Retina (tissue), 1 donor: ENCODE measurements at regions not wholly inside any gene's neighbourhood (a gene's known extent, or its start where the extent isn't known, plus 50 kb on each side); places are given as distances from the start of the nearest gene placed in this dataset.
"Not testable (repeated sequence)": the region's sequence is repeated elsewhere in the genome, so short reads cannot be mapped to it uniquely, and the experiment has no call there.

Experiments used
- DNase-seq: peaks from one replicate; pipeline ENCODE4 v3.0.0-alpha.2; 2016

DNA sequence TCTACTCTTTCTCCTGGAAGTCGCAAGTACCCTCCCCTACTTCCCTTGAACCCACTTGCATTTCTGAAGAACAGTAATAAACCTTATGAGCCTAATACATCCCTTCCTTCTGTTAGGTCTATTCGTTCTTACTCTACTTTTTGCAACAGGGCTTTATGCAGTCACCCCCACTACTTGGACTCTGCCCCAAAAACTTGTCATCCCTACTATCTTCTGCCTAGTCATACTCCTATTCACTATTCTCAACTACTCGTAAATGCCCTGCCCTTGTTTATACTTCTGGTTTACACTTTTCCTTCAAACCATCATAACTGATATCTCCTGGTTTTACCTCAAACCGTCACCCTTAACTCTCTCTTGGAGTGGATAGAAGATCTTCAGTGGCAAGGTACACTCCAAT is 55.2 kb upstream of the SLIT2 start:
- no peak for DNase-seq

DNA sequence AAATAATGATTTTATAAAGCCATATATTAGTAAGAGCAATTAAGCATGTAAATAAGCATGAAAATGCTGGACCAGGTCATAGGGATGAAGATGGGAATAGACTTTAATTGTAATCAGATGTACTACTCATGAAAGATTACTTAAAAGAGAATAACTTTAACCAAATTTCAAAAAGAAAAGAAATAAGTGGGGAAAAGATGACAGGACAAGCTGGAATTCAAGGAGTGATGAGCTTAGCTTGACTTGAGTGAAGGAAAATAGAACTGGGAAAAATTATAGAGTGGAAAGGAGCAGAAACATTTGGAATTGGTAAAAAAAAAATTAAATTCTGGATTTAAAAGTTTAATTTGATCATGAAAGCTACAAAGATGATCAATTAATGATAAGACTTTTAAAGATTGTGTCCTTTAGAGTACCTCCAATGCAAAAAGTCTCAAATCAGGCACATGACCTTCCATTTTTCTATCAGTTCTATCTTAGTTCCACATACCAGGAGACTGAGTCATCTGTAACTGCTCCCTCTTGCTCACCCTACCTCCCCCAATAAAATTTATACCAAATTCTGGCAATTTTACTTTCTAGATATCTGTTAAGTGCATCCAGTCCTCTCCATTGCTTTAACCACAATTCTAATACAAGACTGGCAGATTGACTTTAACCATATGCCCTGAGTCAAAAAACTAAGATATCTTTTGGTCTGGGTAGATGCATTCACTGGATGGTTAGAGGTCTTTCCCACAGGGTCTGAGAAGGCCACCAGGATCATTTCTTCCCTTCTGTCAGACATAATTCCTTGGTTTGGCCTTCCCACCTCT is 56.4 kb upstream of the SLIT2 start:
- DNase-seq, result no peak

DNA sequence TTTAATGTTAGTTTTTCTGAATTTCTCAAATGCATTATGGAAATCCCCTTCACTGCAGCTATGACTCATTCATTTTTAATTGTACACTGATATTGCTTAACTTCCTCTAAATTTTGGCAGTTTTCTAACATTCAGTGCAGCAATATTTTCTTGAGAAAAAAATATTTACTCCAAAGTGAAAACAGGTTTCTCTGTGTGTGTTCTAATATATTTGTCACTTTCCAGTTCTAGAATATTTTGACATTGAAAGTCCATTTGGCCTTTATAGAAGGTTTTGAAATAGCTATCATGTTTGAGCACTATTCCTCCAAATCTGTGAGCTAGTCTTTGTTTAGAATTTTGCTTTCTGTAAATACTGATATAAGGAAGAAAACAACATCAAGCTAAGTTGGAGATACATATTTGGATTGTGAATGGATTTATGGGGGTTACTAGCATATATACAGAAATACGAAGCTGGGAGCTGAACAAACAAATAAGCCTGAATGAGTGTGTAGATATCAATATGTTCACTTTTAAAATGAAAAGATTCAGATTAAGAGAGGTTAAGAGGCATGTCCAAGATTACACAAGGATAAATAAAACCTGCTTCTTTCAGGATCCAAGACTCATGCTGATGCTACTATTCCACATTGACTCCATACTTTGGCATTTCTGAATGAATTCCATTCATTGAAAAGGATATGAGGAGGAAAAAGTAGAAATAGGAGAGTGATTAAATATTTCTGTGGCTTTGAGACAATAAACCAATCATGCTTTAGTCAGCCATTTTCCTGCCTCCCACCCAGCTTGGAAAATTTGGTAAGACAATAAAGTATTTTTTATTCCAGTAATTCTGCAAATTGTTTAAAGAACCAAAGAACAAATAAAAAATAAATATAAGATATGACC is 57.3 kb upstream of the SLIT2 start:
- no peak for DNase-seq

DNA sequence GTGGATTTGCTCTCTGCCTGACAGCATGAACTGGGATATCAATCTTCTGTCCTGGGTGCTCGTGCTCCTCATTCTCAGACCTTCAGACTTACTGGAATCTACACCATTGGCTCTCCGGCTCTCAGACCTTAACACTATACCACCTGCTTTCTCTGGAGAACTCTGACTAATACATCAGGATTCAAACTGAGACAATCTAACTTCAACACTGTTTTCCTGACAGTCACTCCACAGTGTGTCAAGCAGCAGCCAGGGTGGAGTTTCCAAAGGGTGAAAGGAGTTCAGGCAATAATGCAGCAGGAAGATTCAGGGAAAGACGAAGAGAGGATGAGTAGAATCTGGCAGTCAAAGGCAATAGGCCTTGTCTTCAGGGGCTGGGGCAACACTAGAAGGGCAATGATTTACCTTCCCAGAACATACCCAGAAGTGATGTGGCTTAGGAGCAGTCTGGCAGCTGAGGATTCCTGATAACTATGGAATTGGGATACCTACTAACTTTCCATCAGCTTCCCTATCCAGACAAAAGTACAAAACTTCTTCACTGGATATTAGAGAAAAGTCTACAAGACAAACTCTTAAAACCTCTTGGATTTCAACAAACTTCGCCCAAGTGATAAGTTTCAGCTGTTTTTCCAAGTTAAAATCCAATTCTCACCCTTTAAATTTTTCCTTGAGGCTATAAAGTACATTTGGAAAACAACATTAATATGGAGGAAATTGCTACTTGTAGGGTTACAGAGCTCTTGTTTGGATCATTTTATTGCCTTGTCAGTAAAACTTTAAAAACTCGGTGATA is 58.4 kb upstream of the SLIT2 start:
- DNase-seq, result no peak

DNA sequence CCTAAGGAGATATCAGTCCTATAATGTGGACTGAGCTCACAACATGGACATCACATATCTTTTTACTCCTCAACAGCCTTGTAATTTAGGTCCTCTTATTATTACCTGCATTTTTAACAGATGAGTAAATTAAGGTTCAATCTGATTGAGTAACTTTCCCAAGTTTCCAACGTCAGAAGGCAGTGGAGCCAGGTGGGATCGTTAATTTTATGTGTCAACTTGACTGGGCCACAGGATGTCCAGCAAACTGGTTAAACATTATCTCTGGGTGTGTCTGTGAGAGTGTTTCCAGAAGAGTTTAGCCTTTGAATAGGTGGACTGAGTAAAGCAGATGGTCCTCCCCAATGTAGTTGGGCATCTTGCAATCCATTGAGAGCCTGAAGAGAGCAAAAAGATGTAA is 59.0 kb upstream of the SLIT2 start:
- no peak for DNase-seq

DNA sequence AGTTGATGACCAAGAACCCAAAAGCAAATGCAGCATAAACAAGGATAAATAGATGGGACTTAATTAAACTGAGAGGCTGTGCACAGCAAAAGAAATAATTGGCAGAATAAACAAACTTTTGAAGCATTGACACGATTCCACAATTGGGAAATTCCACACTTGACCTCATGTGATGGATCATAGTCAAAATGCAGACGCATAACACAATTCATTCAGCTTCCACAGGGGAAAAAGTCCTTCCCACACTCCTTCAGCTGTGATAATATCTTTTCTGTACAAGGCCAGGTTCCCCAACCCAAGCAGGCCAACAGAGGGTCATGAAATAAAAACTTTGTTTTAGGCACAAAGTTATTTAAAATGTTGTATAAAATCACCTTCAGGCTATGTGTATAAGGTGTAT is 66.6 kb upstream of the SLIT2 start:
- no peak for DNase-seq

DNA sequence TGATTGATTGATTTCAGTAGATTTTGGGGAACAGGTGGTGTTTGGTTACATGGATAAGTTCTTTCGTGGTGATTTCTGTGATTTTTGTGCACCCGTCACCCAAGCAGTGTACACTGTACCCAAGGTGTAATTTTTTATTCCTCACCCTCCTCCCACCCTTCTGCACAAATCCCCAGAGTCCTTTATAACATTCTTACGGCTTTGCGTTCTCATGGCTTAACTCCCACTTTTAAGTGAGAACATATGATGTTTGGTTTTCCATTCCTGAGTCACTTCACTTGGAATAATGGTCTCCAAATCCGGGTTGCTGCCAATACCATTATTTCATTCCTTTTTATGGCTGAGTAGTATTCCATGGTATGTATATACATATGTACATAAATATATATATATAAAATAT is 68.6 kb upstream of the SLIT2 start:
- DNase-seq, result not testable (repeated sequence)

DNA sequence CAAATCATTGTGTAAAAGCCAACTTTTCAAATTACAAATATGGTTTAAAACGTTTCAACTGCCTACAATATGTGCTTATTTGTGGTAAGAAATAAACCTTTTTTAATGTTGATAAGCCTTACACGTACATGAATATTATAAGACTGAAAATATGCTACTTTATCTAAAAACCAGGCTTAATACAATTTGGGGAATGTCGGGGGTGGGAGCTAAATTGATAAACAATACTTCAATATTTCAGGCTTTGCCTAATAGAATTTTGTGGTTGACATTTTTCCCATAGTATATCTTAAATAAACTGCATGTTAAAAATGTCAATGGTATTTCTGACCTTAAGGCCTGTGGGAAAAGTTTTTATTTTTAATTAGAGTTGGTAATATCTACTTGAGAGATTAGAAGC is 69.8 kb upstream of the SLIT2 start:
- no peak for DNase-seq

DNA sequence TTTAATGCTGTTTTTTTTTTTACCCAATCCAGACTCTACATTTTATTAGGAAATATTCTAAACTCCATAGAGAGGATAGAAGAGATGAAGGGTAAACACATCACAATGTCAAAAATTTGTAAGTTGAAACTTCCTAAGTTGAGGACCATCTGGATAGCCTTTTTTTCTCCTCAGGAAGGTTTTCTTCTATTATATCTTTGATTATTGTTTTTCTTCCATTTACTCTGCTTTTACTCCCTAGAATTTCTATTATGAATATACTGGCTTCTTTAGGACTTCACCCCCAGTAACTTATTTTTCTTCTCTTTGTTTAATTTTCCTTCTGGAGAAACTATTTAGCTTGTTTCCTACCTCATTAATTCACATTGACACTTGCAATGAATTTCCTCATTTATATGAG is 71.2 kb upstream of the SLIT2 start:
- no peak for DNase-seq

DNA sequence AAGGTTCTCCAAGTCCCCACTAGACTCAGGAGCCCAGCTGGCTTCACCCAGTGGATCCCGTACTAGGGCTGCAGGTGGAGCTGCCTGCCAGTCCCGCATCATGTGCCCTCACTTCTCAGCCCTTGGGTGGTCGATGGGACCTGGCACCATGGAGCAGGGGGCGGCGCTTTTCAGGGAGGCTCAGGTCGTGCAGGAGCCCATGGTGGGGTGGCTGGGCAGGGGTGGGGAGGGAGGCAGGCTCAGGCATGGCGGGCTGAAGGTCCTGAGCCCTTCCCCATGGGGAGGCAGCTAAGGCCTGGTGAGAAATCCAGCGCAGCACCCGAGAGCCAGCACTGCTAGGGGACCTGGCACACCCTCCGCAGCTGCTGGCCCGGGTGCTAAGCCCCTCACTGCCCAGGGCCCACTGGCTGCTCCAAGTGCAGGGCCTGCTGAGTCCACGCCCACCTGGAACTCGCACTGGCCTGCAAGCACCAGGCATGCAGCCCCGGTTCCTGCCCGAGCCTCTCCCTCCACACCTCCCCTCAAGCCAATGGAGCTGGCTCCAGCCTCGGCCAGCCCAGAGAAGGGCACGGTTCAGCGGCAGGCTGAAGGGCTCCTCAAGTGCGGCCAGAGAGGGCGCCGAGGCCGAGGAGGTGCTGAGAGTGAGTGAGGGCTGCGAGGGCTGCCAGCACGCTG is 72.7 kb upstream of the SLIT2 start:
- no peak for DNase-seq

DNA sequence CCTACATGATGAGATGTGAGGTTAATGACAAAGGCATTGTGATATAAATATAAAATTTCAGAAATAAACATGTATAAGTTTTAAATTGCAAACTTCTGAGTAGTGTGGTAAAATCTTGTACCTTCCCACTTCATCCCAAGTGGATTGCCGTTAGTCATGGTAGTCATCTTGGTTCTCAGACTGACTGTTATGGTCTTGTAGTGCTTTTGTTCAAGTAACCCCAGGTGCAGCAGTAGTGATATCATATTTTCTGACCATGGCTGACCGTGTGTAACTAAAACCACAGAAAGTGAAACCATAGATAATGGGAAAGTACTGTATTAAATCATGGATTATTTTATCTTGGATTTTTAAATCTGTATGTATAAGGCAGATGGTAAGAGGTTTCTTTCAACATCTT is 74.8 kb upstream of the SLIT2 start:
- no peak for DNase-seq

DNA sequence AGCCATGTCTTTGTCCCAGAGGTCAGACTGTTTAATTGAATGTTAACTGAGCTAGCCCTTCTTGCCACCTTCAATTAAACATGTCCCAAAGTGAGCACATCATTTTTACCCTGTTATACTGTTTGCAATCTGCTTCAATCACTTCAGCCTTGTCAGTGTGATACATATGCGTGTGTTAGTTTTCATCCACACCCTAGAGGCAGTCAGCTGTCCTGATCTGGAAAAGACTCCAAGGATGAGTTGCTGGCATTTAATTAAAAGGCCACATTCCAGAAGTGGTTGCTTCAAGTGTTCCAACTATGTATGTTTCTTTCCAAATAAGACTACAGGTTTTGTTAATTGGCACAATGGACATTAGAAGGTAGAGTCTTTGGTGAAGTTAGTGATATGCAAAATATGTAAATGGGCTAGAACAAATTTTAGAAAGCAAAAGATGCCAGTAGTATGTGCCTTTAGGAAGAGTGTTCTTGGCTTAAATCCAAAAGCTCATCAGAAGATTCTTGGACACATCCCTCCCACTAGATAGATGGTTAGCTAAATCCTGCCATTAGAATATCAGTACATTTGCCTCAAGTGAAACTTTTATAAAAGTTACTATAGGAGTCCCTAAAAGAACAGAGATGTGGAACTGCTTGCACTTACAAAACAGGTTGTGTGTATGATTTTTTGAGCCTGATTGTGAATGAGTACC is 79.5 kb upstream of the SLIT2 start:
- DNase-seq, result no peak

DNA sequence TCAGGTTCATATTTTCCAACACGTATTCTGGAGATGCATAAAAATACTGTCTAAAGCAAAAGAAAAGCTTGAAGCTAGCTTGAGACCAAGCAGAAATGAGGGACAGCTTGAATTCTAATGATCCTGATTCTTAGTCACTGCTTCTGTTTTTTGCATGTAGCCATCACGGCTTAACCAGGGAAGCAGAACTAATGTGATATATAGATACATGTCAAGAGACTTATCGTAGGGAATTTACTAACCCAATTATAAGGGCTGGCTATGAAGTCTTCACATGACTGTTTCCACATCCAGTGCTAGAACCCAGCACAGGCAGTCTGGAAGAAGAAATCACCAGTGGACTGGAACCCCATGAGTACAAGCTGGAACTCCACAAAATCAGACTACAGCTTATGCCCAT is 85.2 kb upstream of the SLIT2 start:
- no peak for DNase-seq

DNA sequence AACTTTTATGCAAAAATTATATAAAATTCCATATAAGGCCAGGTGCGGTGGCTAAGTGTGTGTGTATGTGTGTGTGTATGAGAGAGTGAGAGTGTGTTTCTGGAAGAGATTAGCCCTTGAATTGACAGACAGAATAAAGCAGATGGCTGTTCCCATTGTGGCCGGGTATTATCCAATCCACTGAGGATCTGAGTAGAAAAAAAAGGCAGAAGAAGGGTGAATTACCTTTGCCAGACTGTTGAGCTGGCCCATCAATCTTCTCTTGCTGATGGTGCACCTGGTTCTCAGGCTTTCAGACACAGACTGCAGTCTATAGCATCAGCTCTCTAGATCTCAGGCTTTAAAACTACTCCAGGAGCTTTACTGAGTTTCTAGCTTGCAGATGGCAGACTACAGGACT is 92.2 kb upstream of the SLIT2 start:
- DNase-seq, result no peak

DNA sequence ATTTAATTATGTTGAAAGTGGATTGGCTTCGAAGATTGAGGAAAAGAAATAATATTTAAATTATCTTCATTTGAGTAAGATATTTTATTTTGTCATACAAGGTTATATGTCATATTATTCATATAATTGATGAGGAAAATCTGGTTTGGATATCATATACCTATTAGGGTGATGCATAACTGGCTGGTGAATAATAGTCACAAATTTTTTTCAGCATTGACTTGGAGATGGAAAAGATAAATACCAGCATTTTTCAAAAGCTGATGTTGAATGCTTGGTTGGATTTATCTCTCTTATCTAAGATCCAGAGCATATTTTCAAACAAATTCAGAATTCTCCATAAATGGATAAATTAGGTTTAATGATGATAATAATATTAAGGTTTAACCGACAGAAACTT is 93.5 kb upstream of the SLIT2 start:
- DNase-seq, result no peak

DNA sequence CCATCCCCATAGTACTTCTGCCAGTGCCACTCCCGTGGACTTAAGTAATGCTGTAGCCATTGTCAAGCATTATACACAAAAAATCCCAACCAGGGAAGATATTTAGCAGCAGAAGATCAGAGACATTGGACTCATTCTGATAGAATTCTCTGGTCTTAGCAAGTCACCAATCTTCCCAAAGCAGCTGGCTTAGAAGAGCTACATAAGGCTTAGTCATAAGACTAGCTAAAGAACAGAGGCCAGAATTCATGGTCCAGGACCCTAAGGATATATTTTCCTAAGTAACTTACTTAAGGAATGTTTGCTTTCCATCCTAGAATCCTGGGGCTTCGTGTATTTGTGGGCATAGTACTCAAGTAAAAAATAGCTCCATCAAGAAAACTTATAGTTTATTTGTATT is 100.3 kb upstream of the SLIT2 start:
- DNase-seq, result no peak

DNA sequence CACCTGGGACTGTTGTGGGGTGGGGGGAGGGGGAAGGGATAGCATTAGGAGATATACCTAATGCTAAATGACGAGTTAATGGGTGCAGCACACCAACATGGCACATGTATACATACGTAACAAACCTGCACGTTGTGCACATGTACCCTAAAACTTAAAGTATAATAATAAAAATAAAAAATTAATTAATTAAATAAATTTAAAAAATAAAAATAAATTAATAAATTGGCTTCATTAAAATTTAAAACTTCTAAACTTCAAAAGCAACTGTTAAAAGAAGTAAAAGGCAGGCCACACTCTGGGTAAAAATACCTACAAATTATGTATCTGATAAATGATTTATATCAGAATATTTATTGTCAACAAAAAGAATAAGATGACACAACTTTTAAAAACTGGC is 102.6 kb upstream of the SLIT2 start:
- DNase-seq, result not testable (repeated sequence)

DNA sequence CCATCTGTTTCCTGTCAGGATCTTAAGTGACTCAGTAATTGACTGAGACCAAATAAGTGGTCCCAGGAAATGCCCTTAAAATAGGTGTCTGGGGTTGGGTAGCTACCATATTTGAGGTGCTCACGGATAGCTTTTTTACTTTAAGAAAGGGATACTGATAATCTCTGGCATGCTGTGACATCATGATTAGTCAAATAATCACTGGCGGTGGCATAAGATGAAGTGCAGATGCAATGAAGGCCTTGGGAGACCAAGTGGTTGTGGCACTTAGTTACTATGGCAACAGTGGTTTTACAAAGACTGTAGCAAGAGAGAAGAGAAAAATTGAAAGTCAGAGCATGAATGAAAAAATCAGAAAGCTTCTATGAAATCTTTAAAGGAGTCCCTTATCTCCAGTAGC is 114.5 kb upstream of the SLIT2 start:
- no peak for DNase-seq

DNA sequence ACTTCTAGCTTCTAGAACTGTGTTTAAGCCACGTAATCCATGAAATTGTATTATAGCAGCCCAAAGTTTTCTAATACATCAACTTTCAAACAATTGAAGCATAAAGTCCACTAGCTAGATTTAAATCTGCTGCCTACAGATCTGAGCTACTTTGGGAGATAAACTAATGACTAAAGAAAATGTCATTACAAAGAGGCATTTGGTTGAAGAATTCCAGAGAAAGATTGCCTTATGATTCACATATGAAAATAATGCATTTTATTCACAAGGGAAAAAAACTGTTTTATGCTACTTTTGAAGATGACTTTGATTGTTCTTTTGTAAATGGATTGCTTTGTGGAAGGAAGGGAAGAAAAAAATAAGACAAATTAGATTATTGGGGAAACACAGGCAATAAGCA is 124.1 kb upstream of the SLIT2 start:
- no peak for DNase-seq

DNA sequence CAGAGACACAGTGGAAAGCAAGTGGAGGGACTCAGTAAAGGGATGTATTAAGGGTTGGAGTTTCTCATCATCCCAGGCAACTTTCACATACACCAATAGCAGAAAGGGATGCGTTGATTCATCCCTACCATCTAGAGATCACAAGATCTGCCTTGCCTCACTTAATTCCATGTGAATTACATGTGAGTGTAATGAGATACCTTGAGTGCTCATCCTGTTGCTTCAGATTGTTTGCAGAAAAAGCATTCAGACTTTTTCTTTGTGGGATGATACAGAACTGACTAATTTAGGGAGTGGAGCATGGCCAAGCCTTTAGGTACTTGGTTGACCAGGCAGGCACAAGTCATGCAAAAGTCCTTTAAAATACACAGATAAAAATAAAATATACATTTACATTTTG is 124.8 kb upstream of the SLIT2 start:
- no peak for DNase-seq

DNA sequence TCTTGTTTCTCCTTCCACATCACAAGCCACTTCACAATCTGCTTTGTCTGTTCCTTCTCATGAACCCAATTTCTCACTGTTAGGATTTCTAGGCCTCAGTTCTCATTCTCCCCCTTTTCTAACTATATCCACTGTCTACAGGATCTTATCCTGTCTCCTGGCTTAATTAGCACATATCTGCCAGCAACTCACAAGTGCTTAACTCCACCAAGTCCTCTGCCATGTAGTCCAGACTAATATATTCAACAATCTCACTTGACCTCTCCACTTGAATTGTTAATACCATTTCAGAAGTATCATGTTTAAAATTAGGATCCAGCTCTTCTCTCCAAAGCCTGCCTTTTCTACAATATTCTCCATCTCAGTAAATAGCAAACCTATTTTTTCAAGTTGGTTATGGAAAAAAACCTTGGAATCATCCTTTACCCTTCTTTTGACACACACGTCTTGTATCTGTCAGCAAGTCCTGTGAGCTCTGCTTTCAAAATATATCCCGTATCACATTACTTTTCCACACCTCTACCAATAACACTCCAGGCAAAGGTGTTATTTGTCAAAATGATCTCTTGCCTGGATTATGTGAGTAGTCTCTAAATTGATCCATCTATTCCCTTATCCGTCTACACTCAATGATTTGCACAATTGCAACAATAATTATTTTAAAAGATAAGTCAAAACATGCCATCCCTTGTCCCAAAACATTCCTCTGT is 127.2 kb upstream of the SLIT2 start:
- DNase-seq, result no peak
